GM19452 (cell line): ENCODE measurements at regions not wholly inside any gene's neighbourhood (a gene's known extent, or its start where the extent isn't known, plus 50 kb on each side); places are given as distances from the start of the nearest gene placed in this dataset.
"Not testable (repeated sequence)": the region's sequence is repeated elsewhere in the genome, so short reads cannot be mapped to it uniquely, and the experiment has no call there.

Experiments
- ATAC-seq: cut with Tn5 transposase; IDR thresholded peaks from one replicate; pipeline ENCODE4 v1.9.1; 2021; ENCODE audit not compliant: unreplicated experiment

- not testable (repeated sequence) for ATAC-seq
These were observed 731.3 kb upstream of the GRAMD2B start for GRCh38 chr5:125691738-125692530.

- no peak for ATAC-seq
These were observed 727.1 kb upstream of the GRAMD2B start for GRCh38 chr5:125695996-125696655.

- ATAC-seq: no peak
These were observed 726.4 kb upstream of the GRAMD2B start for GRCh38 chr5:125696762-125697161.

- no peak for ATAC-seq
These were observed 724.8 kb upstream of the GRAMD2B start for GRCh38 chr5:125698420-125698819.

- no peak for ATAC-seq
These were observed 723.3 kb upstream of the GRAMD2B start for GRCh38 chr5:125699860-125700259.

- ATAC-seq: no peak
These were observed 722.8 kb upstream of the GRAMD2B start for GRCh38 chr5:125700380-125700861.

- no peak for ATAC-seq
These were observed 719.6 kb upstream of the GRAMD2B start for GRCh38 chr5:125703616-125704015.

- no peak for ATAC-seq
These were observed 718.3 kb upstream of the GRAMD2B start for GRCh38 chr5:125704888-125705287.

GRCh38 chr5:125708583-125708982 lies 714.6 kb upstream of the GRAMD2B start:
- ATAC-seq: no peak

GRCh38 chr5:125710745-125711144 lies 712.5 kb upstream of the GRAMD2B start:
- no peak for ATAC-seq

GRCh38 chr5:125712397-125712796 lies 710.8 kb upstream of the GRAMD2B start:
- no peak for ATAC-seq

GRCh38 chr5:125713109-125713805 lies 710.0 kb upstream of the GRAMD2B start:
- no peak for ATAC-seq

GRCh38 chr5:125715216-125715615 lies 708.0 kb upstream of the GRAMD2B start:
- no peak for ATAC-seq

- no peak for ATAC-seq
These were observed 706.0 kb upstream of the GRAMD2B start for GRCh38 chr5:125717209-125717608.

- no peak for ATAC-seq
These were observed 703.4 kb upstream of the GRAMD2B start for GRCh38 chr5:125719681-125720347.

GRCh38 chr5:125720348-125720685 lies 702.9 kb upstream of the GRAMD2B start:
- ATAC-seq: no peak

GRCh38 chr5:125720721-125721120 lies 702.5 kb upstream of the GRAMD2B start:
- ATAC-seq: no peak

- no peak for ATAC-seq
These were observed 700.7 kb upstream of the GRAMD2B start for GRCh38 chr5:125722550-125722949.

GRCh38 chr5:125725691-125726090 lies 697.5 kb upstream of the GRAMD2B start:
- ATAC-seq: no peak

- ATAC-seq: no peak
These were observed 679.3 kb upstream of the GRAMD2B start for GRCh38 chr5:125743939-125744338.

- ATAC-seq: no peak
These were observed 676.3 kb upstream of the GRAMD2B start for GRCh38 chr5:125746917-125747316.
